Esophagus muscularis mucosa (tissue), 4 donors: ENCODE measurements at regions not wholly inside any gene's neighbourhood (a gene's known extent, or its start where the extent isn't known, plus 50 kb on each side); places are given as distances from the start of the nearest gene placed in this dataset.

Experiments
- CTCF ChIP-seq, 3 experiments: fragments of 200-600 bp in 2 of 3; fragments of 450-650 bp in 1 of 3; sonication (generic) in 2 of 3; IDR thresholded peaks; one replicate each; pipeline ENCODE4 v1.5.1; 2017 to 2019; ENCODE audit warnings: antibody characterized with exemption in 3 of 3, mild to moderate bottlenecking in 2 of 3, moderate library complexity in 1 of 3
- EP300 ChIP-seq: sonication (generic); formaldehyde crosslinking; IDR thresholded peaks from one replicate; pipeline ENCODE4 v1.6.1; 2017; ENCODE audit warnings: antibody characterized with exemption
- POLR2A ChIP-seq: fragments of 450-650 bp; IDR thresholded peaks from one replicate; pipeline ENCODE4 v1.6.1; 2017; ENCODE audit warnings: antibody characterized with exemption, moderate library complexity, mild to moderate bottlenecking, low read depth
- POLR2AphosphoS5 ChIP-seq, 2 donors: sonication (generic); formaldehyde crosslinking; IDR thresholded peaks; one replicate each; pipeline ENCODE4 v1.6.1; 2017; ENCODE audit warnings: antibody characterized with exemption in 2 of 2

GRCh38 chr11:45079943-45080719 lies 66.3 kb upstream of the PRDM11 start:
- no peak for TF ChIP-seq CTCF (IDR thresholded peaks at IDR 0.05)
- TF ChIP-seq POLR2A, result no peak
- no peak for TF ChIP-seq POLR2AphosphoS5 (IDR thresholded peaks at IDR 0.05)
- TF ChIP-seq EP300, result no peak
